SK-N-SH (cell line): ENCODE measurements at regions not wholly inside any gene's neighbourhood (a gene's known extent, or its start where the extent isn't known, plus 50 kb on each side); places are given as distances from the start of the nearest gene placed in this dataset.

Experiments
- CTCF ChIP-seq: fragments of 200-600 bp; sonication (generic); IDR thresholded peaks from 2 replicates; pipeline ENCODE4 v1.6.1; 2017; ENCODE audit warnings: antibody characterized with exemption, mild to moderate bottlenecking, moderate library complexity
- POLR2AphosphoS5 ChIP-seq: IDR thresholded peaks from 2 replicates; pipeline ENCODE4 v1.6.1; 2012; ENCODE audit warnings: low read depth, low read length
- REST ChIP-seq: IDR thresholded peaks from 2 replicates; pipeline ENCODE4 v1.6.1; 2012; ENCODE audit warnings: mild to moderate bottlenecking, low read depth, low read length, moderate library complexity
- TEAD4 ChIP-seq: IDR thresholded peaks from 2 replicates; pipeline ENCODE4 v1.4.0; 2012; ENCODE audit warnings: mild to moderate bottlenecking, borderline replicate concordance; ENCODE audit not compliant: insufficient read depth

DNA sequence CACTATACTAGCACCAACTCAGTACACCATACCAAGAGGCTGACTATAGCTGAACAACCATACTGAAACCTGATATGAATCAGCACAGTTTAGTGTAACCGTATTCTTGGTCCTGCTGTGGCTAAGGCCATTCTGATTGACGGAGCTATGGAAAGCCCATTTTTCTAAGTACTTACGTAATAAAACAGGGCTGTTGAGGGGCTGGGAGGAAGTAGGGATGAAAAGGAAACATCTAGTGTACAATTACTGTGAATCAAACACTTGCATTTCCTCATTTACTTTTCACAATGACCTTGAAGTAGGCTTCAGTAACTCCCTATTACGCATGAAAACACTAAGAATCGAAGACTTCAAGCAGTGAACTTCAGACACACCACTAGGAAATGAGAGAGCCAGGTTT, 198.2 kb downstream of the BTG1 start:
- no peak for TF ChIP-seq REST
- TF ChIP-seq CTCF: no peak
- TF ChIP-seq POLR2AphosphoS5: no peak
- no peak for TF ChIP-seq TEAD4
